Stimulated activated CD4-positive, alpha-beta T cell treated with anti-CD3 and anti-CD28 coated beads, TNF-alpha, amount 100 ng/mL, for 48 hours (primary cell): ENCODE measurements at regions not wholly inside any gene's neighbourhood (a gene's known extent, or its start where the extent isn't known, plus 50 kb on each side); places are given as distances from the start of the nearest gene placed in this dataset.
"Not testable (repeated sequence)": the region's sequence is repeated elsewhere in the genome, so short reads cannot be mapped to it uniquely, and the experiment has no call there.

Experiments
- DNase-seq, 3 donors: peaks; one replicate each; pipeline ENCODE4 v3.0.0-alpha.2; 2020; ENCODE audit warnings: low read depth in 3 of 3

- peak in 2 of 3 donors; percentile 48 to 69 for DNase-seq
Observed at GRCh38 chr2:111395350-111396128, 274.8 kb downstream of the BCL2L11 start.

- not testable (repeated sequence) for DNase-seq
Observed at GRCh38 chr2:111400598-111401253, 280.0 kb downstream of the BCL2L11 start.

DNA sequence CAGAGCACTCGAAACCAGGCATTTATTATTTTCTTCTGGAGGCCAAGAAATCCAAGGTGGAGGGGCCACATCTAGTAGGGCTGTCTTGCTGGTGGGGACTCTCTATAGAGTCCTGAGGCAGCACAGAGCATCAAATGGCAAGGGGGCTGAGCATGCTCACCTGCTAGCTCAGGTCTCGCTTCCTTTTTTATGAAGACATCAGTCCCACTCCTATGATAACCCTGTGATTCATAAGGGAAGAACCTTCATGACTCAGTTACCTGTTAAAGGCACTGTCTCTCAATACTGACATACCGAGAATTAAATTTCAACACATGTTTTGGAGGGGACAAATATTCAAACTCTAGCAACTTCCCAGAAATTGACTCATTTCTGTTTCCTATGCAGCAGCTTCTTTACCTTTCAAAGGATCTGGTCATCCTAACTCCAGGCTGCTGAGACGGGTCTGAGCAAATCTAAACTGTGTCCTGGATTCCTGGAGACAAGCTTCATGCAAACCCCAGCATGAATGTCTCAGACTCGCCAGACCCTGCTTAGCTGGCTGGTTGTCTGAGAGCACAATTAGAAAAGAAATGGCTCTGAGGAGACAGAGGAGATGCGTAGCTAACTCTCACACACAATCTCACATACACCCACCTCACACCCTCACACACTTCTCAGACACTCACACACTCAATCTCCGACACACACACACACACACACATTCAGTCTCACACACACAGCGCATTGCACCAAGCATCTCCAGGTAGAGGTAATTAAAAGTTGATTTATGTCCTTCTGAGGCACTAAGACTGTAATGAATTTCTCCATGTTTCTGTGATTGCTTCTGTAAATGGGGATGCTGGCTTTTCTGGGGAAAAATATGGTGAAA lies 280.8 kb downstream of the BCL2L11 start:
- DNase-seq = not testable (repeated sequence)

- DNase-seq = not testable (repeated sequence)
Observed at GRCh38 chr2:111402450-111402849, 281.7 kb downstream of the BCL2L11 start.

- DNase-seq = not testable (repeated sequence)
Observed at GRCh38 chr2:111403287-111403686, 282.6 kb downstream of the BCL2L11 start.

- DNase-seq = not testable (repeated sequence)
Observed at GRCh38 chr2:111406616-111407015, 285.9 kb downstream of the BCL2L11 start.

DNA sequence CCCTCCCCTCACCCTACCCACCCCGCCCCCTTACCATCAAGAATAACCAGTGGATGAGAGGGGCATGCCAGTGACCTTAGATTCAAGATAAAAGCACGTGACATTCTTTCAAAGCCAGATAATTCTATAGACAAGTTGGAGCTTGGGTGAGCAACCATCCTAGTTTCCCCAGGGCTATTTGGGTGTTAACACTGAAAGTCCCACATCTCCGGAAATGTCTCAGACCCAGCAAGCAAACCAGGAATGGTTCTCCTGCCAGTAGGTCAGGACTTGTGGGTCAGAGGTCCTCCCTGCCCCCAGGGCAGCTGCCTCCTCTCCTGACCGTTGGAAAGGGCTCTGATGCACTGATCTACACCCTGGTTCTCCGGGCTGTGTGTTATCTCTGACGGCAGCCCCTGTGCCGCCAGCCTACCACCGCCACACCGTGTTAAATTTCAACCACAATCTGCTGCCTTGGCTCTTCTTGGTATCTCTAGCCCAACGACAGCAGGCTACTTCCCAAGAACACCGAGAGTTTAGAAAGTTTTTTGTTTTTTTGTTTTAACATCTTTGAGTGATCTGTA lies 287.0 kb downstream of the BCL2L11 start:
- not testable (repeated sequence) for DNase-seq

- DNase-seq = not testable (repeated sequence)
Observed at GRCh38 chr2:111410868-111411406, 290.2 kb downstream of the BCL2L11 start.

DNA sequence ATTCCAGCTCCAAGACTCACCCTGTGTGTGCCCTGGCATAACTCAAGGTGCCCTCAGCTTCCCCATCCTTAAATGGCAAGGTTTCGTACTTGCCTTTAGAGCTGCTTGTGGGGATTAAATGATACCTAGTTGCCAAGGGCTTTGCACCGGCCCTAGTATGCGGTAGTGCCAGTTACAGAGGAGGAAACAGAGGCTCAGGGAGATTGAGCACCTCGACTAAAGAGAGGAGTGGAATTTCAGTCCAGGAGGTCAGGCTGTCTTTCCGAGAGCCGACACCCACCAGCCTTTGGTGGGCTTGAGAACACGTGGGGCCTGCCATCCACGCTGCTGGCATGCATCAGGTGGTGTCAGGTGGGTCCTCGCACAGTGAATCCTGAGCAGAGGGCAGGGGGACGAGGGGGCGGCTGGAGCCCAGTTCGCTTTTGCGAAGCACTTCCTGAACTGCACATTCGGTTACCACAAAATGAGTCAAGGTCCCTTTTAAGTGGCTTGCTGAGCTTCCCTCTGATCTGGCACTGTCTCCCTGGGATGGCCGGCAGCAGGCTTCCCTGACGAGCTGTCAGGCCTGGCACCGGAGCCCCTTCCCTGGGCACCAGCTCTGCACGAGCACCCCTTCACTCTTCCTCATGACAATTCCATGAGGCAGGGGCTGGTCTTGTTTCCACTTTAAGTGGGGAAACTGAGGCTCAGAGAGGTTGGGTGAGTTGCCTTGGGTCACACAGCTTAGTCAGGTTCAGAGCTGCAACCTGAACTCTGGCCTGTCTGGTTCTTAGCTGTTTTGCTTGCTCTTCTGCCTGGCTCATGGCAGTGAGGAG lies 291.4 kb downstream of the BCL2L11 start:
- not testable (repeated sequence) for DNase-seq

DNA sequence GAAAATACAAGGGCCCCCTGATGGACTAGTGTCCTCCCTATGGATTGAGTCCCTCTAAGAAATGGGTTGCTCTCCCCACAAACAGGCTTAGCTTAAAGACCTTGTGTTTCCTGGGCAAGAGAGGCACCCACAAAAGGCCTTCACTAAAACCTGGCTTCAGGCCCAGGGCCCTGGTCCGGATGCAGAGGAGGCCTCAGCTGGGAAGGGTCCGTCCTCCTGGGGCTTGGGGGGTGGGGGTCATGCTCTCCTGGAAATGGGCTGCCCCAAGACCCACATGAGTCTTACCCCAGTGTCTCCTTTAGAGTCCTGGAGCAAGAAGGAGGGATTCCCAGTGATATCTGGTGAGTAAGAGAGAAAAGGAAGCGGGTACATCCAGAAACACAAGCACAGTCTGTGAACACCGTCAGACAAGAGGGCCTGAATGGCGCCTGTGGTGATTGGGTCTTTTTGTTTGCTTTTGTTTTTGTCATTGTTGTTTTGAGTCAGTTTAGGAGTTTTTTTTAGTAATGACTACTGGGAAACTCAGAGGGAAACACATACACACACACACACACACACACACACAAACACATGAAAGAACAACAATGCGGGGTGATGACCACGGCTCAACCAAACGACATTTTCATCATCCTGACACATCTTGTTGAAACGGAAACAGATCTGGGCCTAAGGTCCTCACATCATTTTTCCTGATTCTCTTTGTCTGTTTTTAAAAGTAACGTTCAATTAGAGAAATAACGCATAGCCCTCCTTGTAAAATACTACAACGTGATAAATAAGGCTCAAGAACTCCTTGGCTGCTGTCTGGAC lies 292.3 kb downstream of the BCL2L11 start:
- not testable (repeated sequence) for DNase-seq

DNA sequence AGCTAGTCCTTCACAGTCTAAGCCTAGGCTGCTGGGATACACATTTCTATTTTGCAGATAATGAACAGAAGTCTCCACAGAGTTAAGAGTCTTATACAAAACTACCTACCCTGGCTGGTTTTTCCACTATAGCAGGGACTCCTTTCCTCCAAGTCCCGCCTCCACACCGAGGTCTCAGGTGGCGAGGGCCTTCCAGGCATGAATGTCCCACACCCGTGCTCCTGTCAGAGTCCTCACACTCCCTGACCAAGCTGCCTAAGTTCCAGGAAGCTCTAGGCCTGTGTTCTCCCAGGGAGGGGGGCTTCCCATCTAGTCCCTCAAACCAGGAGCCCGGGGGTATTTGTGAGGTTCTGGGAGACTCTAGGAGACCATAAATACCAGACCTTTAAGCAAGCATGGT lies 293.2 kb downstream of the BCL2L11 start:
- DNase-seq = not testable (repeated sequence)

GRCh38 chr2:111415765-111416743 lies 295.3 kb downstream of the BCL2L11 start:
- DNase-seq = not testable (repeated sequence)

DNA sequence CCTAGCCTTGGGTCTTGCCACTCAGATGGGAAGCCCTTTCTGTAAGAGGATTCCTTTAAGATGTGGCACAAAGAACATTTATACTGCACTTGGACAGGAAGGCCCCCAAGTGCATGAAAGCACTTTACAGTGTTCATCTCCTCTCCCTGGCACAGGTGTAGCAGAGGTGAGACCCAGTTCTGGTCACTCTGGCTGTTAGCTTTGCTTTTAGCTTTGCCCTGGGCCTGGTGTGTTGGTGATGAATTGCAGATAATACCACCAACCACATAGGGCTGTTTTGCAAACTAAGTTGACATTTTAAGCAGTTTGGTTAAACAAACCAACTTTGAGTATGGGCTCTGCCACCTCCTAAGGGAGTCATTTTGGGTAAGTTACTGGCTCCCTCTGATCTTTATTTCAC lies 296.3 kb downstream of the BCL2L11 start:
- not testable (repeated sequence) for DNase-seq

DNA sequence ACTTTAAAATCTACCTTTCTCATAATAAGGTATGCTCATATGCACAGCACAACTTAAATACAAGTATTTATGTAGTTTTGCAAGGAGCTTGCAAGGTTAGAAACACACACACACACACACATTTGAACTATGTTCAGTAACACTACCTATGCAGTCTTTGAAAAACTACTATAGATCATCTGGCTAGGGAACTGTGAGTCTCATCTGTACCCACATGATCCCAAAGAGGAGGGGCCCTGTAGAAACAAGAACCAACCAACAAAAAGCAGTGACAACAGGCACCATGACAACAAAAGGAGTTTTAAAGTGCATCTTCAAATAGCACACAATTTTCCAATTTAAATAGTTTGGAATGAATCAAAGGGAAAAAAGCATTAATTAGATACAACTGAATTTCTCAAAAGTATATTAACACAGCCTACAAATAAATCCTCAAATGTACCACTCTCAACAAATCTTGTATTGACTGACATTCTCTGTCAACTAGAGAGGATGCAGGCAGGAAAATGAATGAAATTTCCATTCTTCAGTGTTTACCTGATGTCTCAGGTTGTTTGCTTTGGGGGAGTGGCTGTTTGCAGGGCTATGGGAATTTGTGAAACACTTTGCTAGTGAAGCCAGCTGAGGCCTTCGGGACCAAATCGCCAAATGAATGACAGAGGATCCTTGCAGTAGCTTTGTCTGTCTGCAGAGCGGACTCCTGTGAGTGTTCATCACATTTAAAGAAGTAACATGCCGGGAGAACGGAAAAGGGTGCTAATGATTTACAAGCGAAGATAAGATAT lies 297.6 kb downstream of the BCL2L11 start:
- not testable (repeated sequence) for DNase-seq

- DNase-seq = not testable (repeated sequence)
Observed at GRCh38 chr2:111420074-111420473, 299.4 kb downstream of the BCL2L11 start.

DNA sequence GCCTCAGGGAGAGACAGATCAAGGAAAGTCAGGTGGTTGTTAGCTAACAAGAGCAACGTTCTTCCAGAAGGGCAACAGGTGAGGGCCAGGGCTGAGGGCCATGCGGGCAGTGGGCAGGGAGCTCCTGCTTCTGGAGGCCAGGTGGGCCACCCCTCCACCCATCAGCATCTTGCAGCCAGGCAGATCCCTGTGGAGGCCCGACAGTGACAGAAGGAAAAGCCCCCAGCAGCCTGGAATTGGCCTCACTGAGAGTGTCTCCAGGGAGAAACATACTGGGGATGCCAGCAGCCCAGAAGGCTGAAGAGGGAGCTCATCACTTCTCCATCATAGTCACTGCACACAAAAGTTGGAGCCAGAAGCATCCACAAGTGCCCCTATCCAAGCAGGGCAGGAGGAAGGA lies 300.1 kb downstream of the BCL2L11 start:
- DNase-seq = not testable (repeated sequence)

GRCh38 chr2:111421949-111422348 lies 301.2 kb downstream of the BCL2L11 start:
- DNase-seq = not testable (repeated sequence)

DNA sequence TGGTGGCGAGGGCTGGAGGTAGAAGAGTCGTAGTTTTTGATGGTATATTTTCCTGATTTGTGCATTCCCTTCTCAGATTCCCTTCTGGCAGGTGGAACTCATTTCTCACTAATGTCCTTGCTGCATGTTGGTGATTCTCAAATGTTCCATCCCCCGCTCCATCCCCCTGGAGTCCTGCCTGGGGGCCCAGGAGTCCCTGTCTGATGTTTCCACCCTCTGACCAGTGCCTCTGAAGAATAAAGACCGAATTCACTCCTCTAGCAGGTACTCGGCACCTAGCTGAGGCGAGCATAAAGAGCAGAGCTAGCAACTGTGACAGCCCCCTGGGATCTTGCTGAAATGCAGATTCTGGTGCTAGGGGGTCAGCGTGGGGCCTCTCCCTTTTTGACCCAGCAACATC lies 301.8 kb downstream of the BCL2L11 start:
- DNase-seq = not testable (repeated sequence)
